Left lobe of liver (tissue), 2 donors: ENCODE measurements at regions not wholly inside any gene's neighbourhood (a gene's known extent, or its start where the extent isn't known, plus 50 kb on each side); places are given as distances from the start of the nearest gene placed in this dataset.

Experiments used
- ATAC-seq: fragments of 200-7000 bp; cut with Tn5 transposase; one replicate; pipeline ENCODE4 v1.9.1; 2020; ENCODE audit warnings: mild to moderate bottlenecking, moderate library complexity
- DNase-seq: peaks from one replicate; pipeline ENCODE4 v3.0.0-alpha.2; 2020; ENCODE audit warnings: low spot score
- donor health status: DM: no; HTN: no; CAD: no; lungs with moderate emphysema.
- donor health status: DM: no; HTN: yes; CAD: no.

DNA sequence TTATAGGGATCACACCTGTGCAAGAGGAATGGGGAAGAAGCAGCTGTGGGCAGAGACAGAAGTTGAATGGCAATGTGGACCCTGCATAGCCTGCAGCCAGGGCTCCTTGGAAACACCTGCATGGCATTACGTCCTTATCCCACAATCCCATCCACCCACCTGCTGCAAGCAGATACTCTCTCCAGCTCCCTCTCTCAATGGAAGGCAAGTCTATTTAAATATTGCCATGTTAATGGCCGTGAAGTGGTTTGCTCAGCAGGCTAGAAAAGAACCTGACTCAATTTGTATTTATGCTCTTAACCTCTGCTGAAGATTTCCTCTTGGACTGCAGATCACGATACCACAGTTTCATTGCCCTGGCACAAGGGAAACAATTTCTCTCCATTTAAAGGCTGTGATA, 417.0 kb downstream of the TYW1 start:
- ATAC-seq: no peak
- no peak for DNase-seq

DNA sequence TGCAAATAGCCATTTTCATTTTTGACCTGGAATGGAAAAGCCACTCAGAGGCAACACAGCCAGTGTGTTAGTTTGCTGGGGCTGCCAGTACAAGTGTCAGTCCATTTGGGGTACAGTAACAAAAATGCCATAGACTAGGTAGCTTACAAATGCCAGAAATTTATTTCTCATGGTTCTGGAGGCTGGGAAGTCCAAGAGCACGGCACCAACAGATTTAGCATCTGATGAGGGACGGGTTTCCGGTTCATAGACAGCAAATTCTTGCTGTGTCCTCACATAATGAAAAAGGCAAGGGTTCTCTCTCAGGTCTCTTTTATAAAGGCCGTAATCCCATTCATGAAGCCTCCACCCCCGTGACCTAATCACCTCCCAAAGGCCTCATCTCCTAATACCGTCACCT, 418.2 kb downstream of the TYW1 start:
- DNase-seq (no peak), ATAC-seq (no peak)

GRCh38 chr7:67422601-67423000, 426.0 kb downstream of the TYW1 start:
- DNase-seq (no peak), ATAC-seq (no peak)

DNA sequence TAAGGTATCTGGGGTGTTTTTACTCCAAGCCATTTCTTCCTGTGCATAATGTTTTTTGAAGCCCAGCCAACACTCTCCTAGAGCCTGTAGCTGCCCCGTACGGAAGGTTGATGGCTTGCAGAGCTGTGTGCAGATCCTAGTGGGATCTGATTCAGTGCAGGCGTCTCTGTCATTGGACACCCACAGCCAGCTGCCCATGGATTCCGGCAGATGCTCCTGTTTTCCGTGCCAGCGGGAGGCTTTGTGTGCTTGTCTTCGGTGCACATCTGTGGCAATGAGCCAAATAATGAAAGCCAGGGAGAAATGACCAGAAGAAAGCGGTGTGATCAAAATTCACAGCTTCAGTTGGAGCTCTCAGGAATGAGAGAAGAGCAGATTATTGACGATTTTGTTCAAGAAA, 426.4 kb downstream of the TYW1 start:
- ATAC-seq: no peak
- DNase-seq: no peak

DNA sequence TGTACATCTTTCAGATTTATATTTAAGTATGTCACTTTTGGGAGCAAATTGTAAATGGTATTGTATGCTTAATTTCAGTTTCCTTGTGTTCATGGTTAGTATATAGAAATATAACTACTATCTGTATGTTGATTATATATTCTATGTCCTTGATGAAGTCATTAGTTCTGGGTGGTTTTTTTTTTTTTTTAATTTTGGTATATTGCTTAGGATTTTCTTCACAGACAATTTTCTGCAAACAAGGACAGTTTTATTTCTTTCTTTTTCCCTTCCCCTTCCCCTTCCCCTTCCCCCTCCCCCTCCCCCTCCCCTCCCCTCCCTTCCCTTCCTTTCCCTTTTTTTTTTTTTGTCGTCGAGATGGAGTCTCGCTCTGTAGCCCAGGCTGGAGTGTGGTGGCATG, 430.0 kb downstream of the TYW1 start:
- ATAC-seq (no peak), DNase-seq (no peak)

- DNase-seq: no peak
- no peak for ATAC-seq
Observed at GRCh38 chr7:67429735-67430134, 433.1 kb downstream of the TYW1 start.

DNA sequence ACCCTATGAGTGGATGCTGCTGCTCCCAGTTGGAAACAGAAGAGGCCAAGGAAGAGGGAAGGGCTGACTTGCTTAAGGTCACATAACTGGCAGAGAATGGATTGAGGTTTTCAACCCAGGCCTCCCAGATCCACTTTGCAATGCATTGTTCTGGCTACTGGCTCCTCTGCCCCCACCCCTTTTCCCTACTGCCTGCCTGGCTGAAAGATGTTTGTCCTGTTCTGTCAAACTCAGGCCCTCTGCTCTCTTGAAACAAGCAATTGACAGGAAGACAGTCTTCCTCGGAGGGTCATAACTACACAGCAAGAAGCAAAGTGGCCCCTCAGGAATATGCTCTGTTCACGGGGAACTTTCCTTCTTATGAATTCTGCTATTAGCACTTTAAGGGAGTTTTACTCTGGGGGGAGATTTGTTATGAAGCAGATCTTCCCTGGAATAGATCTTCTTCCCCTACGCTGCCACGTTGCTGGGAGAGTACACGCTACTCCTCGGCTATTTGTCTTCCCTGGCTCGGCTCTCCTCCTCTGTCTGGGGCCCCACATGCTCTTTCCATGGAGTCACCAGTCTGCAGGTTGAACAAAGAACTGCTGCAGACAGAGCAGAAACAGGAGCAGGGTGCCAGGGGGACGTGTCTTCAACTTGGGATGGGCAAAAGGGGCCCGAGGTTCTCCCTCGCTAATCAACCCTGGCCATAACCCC, 436.1 kb downstream of the TYW1 start:
- no peak for ATAC-seq
- DNase-seq: no peak

DNA sequence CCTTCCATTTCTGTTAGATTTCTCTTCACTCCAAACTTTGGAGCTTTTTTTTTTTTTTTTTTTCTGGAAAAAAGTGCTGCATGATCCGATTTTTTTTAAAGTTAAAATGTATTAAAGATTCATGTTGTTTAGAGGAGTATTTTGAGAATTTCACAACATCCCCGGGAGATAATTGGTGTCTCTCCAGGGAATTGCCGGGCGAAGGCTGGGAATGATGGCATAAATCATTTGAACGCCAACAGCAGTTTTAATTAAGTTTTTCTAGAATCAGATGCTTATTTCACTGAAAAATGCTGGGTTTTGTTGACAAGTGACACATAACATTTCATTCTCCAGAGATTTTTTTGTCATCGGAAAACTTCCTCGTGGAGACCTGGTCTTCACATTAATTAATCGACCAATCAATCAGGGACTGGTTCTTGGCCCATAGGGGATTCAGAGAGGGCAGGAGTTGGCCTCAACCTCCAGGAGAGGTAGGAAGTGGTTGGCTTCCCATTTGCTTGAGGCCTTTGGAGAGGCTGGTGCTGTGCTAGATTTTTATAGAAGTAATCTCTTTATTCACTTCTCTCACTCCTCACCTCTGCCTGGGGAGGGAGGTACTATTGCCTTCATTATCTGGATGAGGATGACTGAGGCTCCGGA, 439.4 kb downstream of the TYW1 start:
- DNase-seq (no peak), ATAC-seq (no peak)

DNA sequence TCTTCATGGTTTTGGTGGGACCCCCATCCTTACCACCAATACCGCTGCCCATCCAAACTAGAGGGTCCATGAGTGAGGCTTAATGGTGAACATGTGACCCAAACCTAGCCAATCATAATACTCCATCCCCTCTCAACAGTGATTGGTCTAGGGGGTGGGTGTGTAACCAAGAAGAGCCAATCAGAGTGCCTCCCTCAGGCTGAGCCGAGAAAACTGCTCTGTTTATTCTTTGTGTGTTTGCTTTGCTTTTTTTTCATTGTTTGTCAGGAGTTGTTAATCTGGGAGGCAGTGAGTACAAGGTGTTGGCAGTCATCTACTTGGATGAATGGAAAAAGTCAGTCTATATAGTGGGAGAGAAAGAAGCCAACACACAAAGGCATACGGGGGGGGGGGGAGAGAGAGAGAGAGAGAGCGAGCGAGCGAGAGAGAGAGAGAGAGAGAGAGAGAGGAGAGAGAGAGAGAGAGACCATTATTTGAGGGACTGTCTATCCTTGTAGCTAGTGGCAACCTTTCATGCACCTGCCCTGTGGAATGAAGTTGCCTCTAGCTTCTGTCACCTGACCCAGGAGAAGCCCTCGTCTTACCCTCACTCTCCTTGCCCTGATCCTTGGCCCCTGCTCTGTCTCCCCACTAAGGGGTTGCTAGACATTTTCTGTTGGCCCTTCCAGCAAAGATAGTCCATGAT, 441.7 kb downstream of the TYW1 start:
- no peak for ATAC-seq
- no peak for DNase-seq

DNA sequence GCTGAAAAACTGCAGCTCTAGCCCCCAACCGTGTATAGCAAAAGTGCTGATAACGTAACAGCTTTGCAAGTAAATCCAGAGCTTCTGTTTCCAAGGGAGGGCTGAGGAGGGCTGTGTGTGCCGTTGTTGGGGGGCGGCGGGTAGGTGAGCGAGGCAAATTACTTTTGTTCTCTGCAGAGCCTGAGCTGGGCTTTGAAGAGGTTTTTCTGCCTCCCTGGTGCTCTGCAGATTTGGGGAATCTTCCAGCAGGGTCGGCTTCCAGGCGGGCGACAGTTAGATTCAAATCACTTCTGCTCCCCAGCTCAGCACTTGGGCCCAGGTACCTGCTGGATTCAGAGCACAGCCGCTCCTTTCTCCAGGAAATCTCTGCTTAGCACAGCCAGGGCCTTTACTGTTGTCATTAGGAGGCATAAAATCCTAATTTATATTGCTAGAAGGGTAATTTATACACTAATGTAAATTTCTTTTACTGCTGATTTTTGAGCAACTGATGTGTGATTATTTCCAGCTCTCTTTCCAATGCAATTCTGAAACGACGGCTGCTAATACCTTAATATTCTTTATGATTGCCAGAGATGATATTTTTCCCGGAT, 442.4 kb downstream of the TYW1 start:
- DNase-seq (no peak), ATAC-seq (no peak)

GRCh38 chr7:67440321-67440720, 443.7 kb downstream of the TYW1 start:
- ATAC-seq: no peak

DNA sequence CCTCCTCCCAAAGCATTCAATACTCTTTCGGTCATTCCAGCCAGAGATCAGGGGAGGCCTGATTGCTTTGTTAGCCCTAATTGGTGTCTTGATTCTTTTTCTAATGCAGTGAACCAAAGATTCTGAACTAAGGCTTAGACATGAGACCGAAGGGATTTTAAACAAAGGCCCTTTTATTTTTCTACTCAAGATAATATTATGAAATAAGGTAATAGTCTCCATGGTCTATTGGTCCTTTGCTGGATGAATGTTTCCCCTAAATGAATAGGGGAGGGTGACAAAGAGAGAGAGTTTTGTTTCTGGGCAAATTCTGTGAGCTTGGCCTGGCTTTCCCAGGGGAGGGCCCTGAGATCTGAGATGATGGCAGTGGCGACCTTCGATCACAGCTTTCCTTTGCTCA, 449.1 kb downstream of the TYW1 start:
- ATAC-seq (no peak), DNase-seq (no peak)

More at GRCh38 chr7:67440321-67440720, 443.7 kb downstream of the TYW1 start:
- no peak for DNase-seq

DNA sequence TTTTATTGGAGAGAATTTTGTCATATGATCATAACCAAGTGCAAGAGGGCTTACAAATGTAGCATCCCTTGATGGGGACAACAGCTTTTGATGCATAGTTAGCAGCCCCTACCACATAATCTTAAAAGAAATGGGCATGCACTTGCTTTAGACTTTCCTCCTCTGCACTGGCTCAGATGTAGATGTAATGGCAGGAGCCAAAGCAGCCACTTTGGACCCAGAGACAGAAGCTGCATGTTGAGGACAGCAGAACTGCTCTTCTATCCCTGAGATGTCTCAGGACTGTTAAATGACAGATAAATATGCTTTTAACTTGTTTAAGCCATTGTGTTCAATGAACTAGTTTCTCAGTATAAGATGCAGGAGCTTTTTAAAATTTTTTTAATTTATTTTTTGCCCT, 450.7 kb downstream of the TYW1 start:
- DNase-seq (no peak), ATAC-seq (no peak)

DNA sequence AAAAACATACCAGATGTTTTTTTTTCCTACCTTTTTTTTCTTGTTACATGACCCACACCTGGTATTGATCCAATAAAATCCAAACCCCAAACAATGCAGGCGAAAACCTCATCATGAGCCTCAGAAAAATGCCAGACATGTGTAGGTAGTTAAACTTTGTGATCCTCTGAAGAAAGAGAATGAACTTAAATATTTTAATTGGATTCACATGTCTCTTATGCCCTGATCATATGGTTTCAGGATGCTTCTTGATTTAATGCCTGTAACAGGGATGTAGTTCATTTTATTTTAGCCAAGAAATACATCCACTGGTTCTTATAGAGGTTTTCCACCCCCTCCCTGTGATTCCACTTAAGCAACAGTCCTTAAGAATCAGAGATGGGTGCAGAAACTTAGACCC, 451.6 kb downstream of the TYW1 start:
- DNase-seq (no peak), ATAC-seq (no peak)

DNA sequence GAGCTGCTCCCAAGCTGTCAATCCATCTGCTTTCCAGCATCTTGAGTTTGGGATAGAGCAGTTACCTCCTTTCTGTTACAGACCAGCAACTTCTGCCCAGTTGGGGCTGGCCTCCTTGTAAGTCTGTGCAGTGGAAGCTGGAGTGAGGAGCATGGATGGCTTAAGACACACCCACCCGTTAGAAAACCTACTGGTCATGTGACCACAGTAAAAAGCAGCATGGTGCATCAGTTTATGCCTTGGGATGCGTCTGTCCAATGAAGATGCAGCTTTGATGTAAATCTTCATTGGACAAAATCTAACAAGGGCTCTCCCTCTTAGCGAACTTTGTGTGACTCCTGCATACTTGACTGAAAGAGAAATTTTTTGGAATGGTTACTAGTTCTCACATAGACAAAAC, 453.5 kb downstream of the TYW1 start:
- DNase-seq: no peak
- no peak for ATAC-seq

DNA sequence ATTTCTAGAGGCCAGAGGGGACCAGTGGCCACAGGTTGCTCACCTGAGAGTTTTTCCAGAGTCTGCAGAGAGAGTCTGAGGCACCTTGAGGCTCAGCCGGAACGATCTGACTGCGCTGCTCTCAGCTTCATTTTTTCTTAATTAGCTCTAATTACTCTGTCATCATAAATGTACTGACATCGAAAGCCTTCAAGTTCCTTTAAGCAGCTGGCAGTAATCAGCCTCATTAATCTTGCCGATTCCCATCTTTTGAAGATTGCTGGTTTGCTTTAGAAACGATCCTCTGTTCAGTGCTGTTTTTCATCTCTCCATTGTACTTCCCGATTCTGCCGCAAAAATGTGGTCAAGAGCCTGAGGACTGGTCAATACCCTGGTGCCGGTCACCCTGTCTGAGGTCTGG, 454.7 kb downstream of the TYW1 start:
- no peak for ATAC-seq
- DNase-seq: no peak

DNA sequence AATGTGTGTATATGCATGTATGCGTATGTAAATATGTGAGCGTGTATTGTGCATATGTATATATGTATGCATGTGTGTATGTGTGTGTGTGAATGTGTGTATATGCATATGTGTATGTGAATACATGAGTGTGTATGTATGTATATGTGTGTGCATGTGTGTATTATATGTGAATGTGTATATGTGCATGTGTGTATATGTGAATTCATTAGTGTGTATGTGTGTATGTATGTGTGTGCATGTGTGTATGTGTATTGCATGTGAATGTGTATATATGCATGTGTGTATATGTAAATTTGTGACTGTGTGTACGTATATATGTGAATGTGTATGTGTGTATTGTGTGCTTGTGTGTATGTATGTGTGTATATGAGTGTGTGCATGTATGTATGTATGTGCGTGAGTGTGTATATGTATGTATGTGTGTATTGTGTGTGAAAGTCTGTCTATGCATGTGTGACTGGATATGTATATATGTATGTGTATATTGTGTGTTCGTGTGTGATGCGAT, 455.9 kb downstream of the TYW1 start:
- no peak for ATAC-seq
- DNase-seq: no peak

GRCh38 chr7:67453580-67454380, 457.1 kb downstream of the TYW1 start:
- ATAC-seq (no peak), DNase-seq (no peak)

- DNase-seq: no peak
Observed at GRCh38 chr7:67455508-67455907, 458.9 kb downstream of the TYW1 start.

GRCh38 chr7:67462781-67463191, 466.2 kb downstream of the TYW1 start:
- ATAC-seq: no peak
- DNase-seq: no peak

More at GRCh38 chr7:67455508-67455907, 458.9 kb downstream of the TYW1 start:
- no peak for ATAC-seq

DNA sequence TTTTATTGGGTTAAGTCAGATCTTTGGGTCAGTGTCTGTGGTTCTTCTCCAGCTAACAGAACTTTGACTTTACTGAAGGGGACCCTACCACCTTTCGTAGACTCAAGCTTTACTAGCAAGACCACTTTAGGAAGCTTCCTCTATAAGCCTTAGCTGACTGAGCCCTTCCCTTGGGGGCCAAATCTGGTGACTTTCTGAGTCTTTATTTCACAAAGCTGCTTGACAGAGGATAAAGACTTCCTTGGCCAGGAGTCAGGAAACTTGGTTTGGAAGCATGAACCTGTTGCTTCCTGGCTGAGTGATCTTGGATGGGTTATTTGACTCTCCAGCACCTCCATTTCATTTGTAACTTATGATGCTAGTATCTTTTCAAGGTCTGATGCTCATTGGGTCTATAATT, 466.7 kb downstream of the TYW1 start:
- ATAC-seq (no peak), DNase-seq (no peak)
